DOHH2 (cell line): ENCODE measurements at regions not wholly inside any gene's neighbourhood (a gene's known extent, or its start where the extent isn't known, plus 50 kb on each side); places are given as distances from the start of the nearest gene placed in this dataset.

Experiments used
- EZH2phosphoT487 ChIP-seq: fragments of 200-600 bp; sonication (generic); IDR thresholded peaks from 2 replicates; pipeline ENCODE4 v1.6.1; 2017; ENCODE audit warnings: borderline replicate concordance, mild to moderate bottlenecking, antibody characterized with exemption, low read length, moderate library complexity, mixed read lengths
- TF ChIP-seq, protein P1 (sequence below): fragments of 200-600 bp; sonication (generic); IDR thresholded peaks from one replicate; pipeline ENCODE4 v1.5.1; 2014; ENCODE audit warnings: antibody characterized with exemption, mild to moderate bottlenecking, low read depth, low read length; ENCODE audit not compliant: poor library complexity, severe bottlenecking

GRCh38 chr4:129379429-129379828 is 283.5 kb downstream of the C4orf33 start:
- TF ChIP-seq, protein P1, sequence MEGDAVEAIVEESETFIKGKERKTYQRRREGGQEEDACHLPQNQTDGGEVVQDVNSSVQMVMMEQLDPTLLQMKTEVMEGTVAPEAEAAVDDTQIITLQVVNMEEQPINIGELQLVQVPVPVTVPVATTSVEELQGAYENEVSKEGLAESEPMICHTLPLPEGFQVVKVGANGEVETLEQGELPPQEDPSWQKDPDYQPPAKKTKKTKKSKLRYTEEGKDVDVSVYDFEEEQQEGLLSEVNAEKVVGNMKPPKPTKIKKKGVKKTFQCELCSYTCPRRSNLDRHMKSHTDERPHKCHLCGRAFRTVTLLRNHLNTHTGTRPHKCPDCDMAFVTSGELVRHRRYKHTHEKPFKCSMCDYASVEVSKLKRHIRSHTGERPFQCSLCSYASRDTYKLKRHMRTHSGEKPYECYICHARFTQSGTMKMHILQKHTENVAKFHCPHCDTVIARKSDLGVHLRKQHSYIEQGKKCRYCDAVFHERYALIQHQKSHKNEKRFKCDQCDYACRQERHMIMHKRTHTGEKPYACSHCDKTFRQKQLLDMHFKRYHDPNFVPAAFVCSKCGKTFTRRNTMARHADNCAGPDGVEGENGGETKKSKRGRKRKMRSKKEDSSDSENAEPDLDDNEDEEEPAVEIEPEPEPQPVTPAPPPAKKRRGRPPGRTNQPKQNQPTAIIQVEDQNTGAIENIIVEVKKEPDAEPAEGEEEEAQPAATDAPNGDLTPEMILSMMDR = no peak
- TF ChIP-seq EZH2phosphoT487 = no peak
